SK-N-SH treated with all-trans-retinoic acid at 6 μM for 48 hours (cell line): ENCODE measurements at regions not wholly inside any gene's neighbourhood (a gene's known extent, or its start where the extent isn't known, plus 50 kb on each side); places are given as distances from the start of the nearest gene placed in this dataset.

Source experiments
- ATAC-seq: fragments of 200-7000 bp; cut with Tn5 transposase; 3 replicates; pipeline ENCODE4 v1.9.1; 2020; ENCODE audit warnings: mild to moderate bottlenecking, moderate library complexity
- BACH2 ChIP-seq: fragments of 250-450 bp; sonication (Bioruptor Pico); IDR thresholded peaks from 2 replicates; pipeline ENCODE4 v1.9.0; 2021; ENCODE audit warnings: mild to moderate bottlenecking, borderline replicate concordance
- CREB5 ChIP-seq: fragments of 250-450 bp; sonication (Bioruptor Pico); IDR thresholded peaks from 2 replicates; pipeline ENCODE4 v1.5.1; 2020; ENCODE audit warnings: low read depth, mild to moderate bottlenecking, moderate library complexity
- CSDC2 ChIP-seq: fragments of 250-450 bp; sonication (Bioruptor Pico); IDR thresholded peaks from 2 replicates; pipeline ENCODE4 v1.5.0; 2020; ENCODE audit warnings: mild to moderate bottlenecking, moderate library complexity
- CSRNP3 ChIP-seq: fragments of 250-450 bp; sonication (Bioruptor Pico); IDR thresholded peaks from 2 replicates; pipeline ENCODE4 v1.5.1; 2021; ENCODE audit warnings: mild to moderate bottlenecking, moderate library complexity
- ESRRG ChIP-seq: fragments of 250-450 bp; sonication (Bioruptor Pico); IDR thresholded peaks from 2 replicates; pipeline ENCODE4 v1.6.1; 2021; ENCODE audit warnings: mild to moderate bottlenecking
- GLIS3 ChIP-seq: fragments of 250-450 bp; sonication (Bioruptor Pico); IDR thresholded peaks from 2 replicates; pipeline ENCODE4 v1.5.0; 2020; ENCODE audit warnings: mild to moderate bottlenecking, moderate library complexity
- ISL1 ChIP-seq: fragments of 250-450 bp; sonication (Bioruptor Pico); IDR thresholded peaks from 2 replicates; pipeline ENCODE4 v2.1.2; 2022; ENCODE audit warnings: mild to moderate bottlenecking, moderate library complexity
- OSR1 ChIP-seq: fragments of 250-450 bp; sonication (Bioruptor Pico); IDR thresholded peaks from 2 replicates; pipeline ENCODE4 v1.8.0; 2022; ENCODE audit warnings: moderate library complexity, mild to moderate bottlenecking, inconsistent platforms
- PATZ1 ChIP-seq: fragments of 250-450 bp; sonication (Bioruptor Pico); IDR thresholded peaks from 2 replicates; pipeline ENCODE4 v1.8.0; 2020; ENCODE audit warnings: mild to moderate bottlenecking, moderate library complexity, borderline replicate concordance
- PPARA ChIP-seq: fragments of 250-450 bp; sonication (Bioruptor Pico); IDR thresholded peaks from 2 replicates; pipeline ENCODE4 v1.5.0; 2020; ENCODE audit warnings: mild to moderate bottlenecking, borderline replicate concordance
- RARB ChIP-seq: fragments of 250-450 bp; sonication (Bioruptor Pico); IDR thresholded peaks from 2 replicates; pipeline ENCODE4 v1.8.0; 2021; ENCODE audit warnings: mild to moderate bottlenecking, moderate library complexity
- SNAI2 ChIP-seq: fragments of 250-450 bp; sonication (Bioruptor Pico); IDR thresholded peaks from 2 replicates; pipeline ENCODE4 v1.5.0; 2020; ENCODE audit warnings: mild to moderate bottlenecking, moderate library complexity
- TCF4 ChIP-seq: fragments of 250-450 bp; sonication (Bioruptor Pico); IDR thresholded peaks from 2 replicates; pipeline ENCODE4 v1.8.0; 2021; ENCODE audit warnings: mild to moderate bottlenecking, moderate library complexity, borderline replicate concordance
- TOX ChIP-seq: fragments of 250-450 bp; sonication (Bioruptor Pico); IDR thresholded peaks from 2 replicates; pipeline ENCODE4 v1.8.0; 2021; ENCODE audit warnings: mild to moderate bottlenecking, moderate library complexity, borderline replicate concordance
- TSHZ2 ChIP-seq: fragments of 250-450 bp; sonication (Bioruptor Pico); IDR thresholded peaks from 2 replicates; pipeline ENCODE4 v1.5.0; 2020; ENCODE audit warnings: mild to moderate bottlenecking, moderate library complexity
- ZC3H10 ChIP-seq: fragments of 250-450 bp; sonication (Bioruptor Pico); IDR thresholded peaks from 2 replicates; pipeline ENCODE4 v1.5.1; 2021; ENCODE audit warnings: mild to moderate bottlenecking, moderate library complexity
- ZFP3 ChIP-seq: fragments of 250-450 bp; sonication (Bioruptor Pico); IDR thresholded peaks from 2 replicates; pipeline ENCODE4 v1.5.0; 2020; ENCODE audit warnings: mild to moderate bottlenecking, moderate library complexity
- ZNF565 ChIP-seq: fragments of 450-650 bp; formaldehyde crosslinking; conservative IDR thresholded peaks from 2 replicates; pipeline ENCODE4 v1.5.0; 2020; ENCODE audit warnings: low read depth, mild to moderate bottlenecking, moderate library complexity
- ZNF70 ChIP-seq: fragments of 450-650 bp; formaldehyde crosslinking; IDR thresholded peaks from 2 replicates; pipeline ENCODE4 v1.5.0; 2020; ENCODE audit warnings: mild to moderate bottlenecking, moderate library complexity
- ZNF8 ChIP-seq: fragments of 450-650 bp; formaldehyde crosslinking; IDR thresholded peaks from 2 replicates; pipeline ENCODE4 v1.5.0; 2020; ENCODE audit warnings: mild to moderate bottlenecking, moderate library complexity

- no peak; the same call in 1 of the 3 replicates for ATAC-seq
Measured at GRCh38 chr2:52934323-52934898, 833.2 kb upstream of the CHAC2 start.

GRCh38 chr2:52933878-52934277 is 833.7 kb upstream of the CHAC2 start:
- no peak for ATAC-seq
- TF ChIP-seq RARB (CRISPR knock-in tag) (no peak), SNAI2 (CRISPR knock-in tag) (no peak), GLIS3 (no peak), OSR1 (CRISPR knock-in tag) (no peak)

More at GRCh38 chr2:52934323-52934898, 833.2 kb upstream of the CHAC2 start:
- TF ChIP-seq PPARA (CRISPR knock-in tag), result no peak

- no peak for ATAC-seq
- TF ChIP-seq CREB5, result no peak
- TF ChIP-seq ZNF8, result no peak
- TF ChIP-seq PATZ1 (CRISPR knock-in tag), result no peak
- TF ChIP-seq CSRNP3 (CRISPR knock-in tag), result no peak
- TF ChIP-seq ZC3H10, result no peak
- TF ChIP-seq TOX (CRISPR knock-in tag), result no peak
- no peak for TF ChIP-seq PPARA (CRISPR knock-in tag)
Measured at GRCh38 chr2:52931660-52932059, 835.9 kb upstream of the CHAC2 start.

GRCh38 chr2:52929412-52929811 is 838.2 kb upstream of the CHAC2 start:
- ATAC-seq, result no peak
- TF ChIP-seq TSHZ2 (CRISPR knock-in tag) (no peak), CSRNP3 (CRISPR knock-in tag) (no peak), ESRRG (no peak), RARB (CRISPR knock-in tag) (no peak), CSDC2 (CRISPR knock-in tag) (no peak), ISL1 (no peak), SNAI2 (CRISPR knock-in tag) (no peak)

- no peak for TF ChIP-seq GLIS3
- no peak for ATAC-seq
Measured at GRCh38 chr2:52919673-52920072, 847.9 kb upstream of the CHAC2 start.

GRCh38 chr2:52918551-52918950 is 849.1 kb upstream of the CHAC2 start:
- no peak for ATAC-seq
- no peak for TF ChIP-seq PPARA (CRISPR knock-in tag)
- TF ChIP-seq ZNF565 (CRISPR knock-in tag), result no peak
- TF ChIP-seq ISL1, result no peak
- no peak for TF ChIP-seq GLIS3
- no peak for TF ChIP-seq CREB5
- TF ChIP-seq ZC3H10, result no peak
- no peak for TF ChIP-seq ZNF8
- TF ChIP-seq PATZ1 (CRISPR knock-in tag), result no peak
- TF ChIP-seq OSR1 (CRISPR knock-in tag), result no peak
- TF ChIP-seq ZNF70 (CRISPR knock-in tag), result no peak
- no peak for TF ChIP-seq BACH2 (CRISPR knock-in tag)
- no peak for TF ChIP-seq RARB (CRISPR knock-in tag)
- no peak for TF ChIP-seq ZFP3 (CRISPR knock-in tag)
- no peak for TF ChIP-seq TOX (CRISPR knock-in tag)
- TF ChIP-seq ESRRG, result no peak
- no peak for TF ChIP-seq TCF4 (CRISPR knock-in tag)
